Breast epithelium (tissue), 3 donors: ENCODE measurements at regions not wholly inside any gene's neighbourhood (a gene's known extent, or its start where the extent isn't known, plus 50 kb on each side); places are given as distances from the start of the nearest gene placed in this dataset.

Experiments used
- POLR2A ChIP-seq: fragments of 450-650 bp; IDR thresholded peaks from one replicate; pipeline ENCODE4 v1.6.1; 2016; ENCODE audit warnings: antibody characterized with exemption, mild to moderate bottlenecking, moderate library complexity
- POLR2AphosphoS5 ChIP-seq, 3 donors: sonication (generic); formaldehyde crosslinking; IDR thresholded peaks; one replicate each; pipeline ENCODE4 v1.6.1; 2017; ENCODE audit warnings: antibody characterized with exemption in 3 of 3
- TF ChIP-seq, protein P1 (sequence below), 3 donors: fragments of 450-650 bp; IDR thresholded peaks; one replicate each; pipeline ENCODE4 v1.5.1; 2016 to 2017; ENCODE audit warnings: antibody characterized with exemption in 3 of 3, mild to moderate bottlenecking in 3 of 3, moderate library complexity in 3 of 3

DNA sequence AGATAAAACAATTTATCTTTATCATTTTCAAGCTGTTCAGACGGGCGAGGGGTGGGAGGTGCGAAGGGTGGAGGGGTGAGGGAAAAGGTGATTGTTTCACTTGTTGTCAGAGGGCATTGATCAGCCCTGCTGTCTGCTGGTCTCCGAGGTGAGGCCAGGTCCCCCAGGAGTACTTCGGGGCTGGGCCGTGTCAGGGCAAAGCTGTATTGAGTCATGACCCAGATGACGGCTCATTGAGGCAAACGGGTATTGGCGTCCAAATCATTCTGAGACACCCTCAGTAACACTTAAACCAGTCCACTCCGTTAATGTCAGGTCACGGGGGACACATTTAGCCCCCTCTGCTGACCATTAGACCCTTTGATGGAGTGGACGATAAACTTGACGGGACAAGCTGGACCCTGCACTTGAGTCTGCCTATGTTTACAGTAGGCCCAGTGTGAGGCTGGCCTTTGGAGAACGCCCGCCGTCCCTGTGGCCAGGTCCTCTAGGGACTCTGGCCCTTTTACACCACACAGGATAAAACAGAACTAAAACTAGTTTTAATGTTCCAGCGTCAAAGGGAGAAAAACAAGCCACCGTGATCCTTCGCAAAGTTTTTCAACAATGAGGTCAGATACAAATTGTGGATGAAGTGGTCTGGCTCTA is 502.2 kb upstream of the ZFHX3 start:
- TF ChIP-seq POLR2A, result no peak
- TF ChIP-seq, protein P1, sequence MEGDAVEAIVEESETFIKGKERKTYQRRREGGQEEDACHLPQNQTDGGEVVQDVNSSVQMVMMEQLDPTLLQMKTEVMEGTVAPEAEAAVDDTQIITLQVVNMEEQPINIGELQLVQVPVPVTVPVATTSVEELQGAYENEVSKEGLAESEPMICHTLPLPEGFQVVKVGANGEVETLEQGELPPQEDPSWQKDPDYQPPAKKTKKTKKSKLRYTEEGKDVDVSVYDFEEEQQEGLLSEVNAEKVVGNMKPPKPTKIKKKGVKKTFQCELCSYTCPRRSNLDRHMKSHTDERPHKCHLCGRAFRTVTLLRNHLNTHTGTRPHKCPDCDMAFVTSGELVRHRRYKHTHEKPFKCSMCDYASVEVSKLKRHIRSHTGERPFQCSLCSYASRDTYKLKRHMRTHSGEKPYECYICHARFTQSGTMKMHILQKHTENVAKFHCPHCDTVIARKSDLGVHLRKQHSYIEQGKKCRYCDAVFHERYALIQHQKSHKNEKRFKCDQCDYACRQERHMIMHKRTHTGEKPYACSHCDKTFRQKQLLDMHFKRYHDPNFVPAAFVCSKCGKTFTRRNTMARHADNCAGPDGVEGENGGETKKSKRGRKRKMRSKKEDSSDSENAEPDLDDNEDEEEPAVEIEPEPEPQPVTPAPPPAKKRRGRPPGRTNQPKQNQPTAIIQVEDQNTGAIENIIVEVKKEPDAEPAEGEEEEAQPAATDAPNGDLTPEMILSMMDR (IDR thresholded peaks at IDR 0.05), result no peak
- TF ChIP-seq POLR2AphosphoS5 (IDR thresholded peaks at IDR 0.05), result no peak
